Hepatocyte (in vitro differentiated cells): ENCODE measurements at regions not wholly inside any gene's neighbourhood (a gene's known extent, or its start where the extent isn't known, plus 50 kb on each side); places are given as distances from the start of the nearest gene placed in this dataset.

Source experiments
- DNase-seq: peaks from one replicate; pipeline ENCODE4 v3.0.0-alpha.2; 2016; ENCODE audit warnings: low spot score
- H2AFZ ChIP-seq: fragments of 200-600 bp; sonication (generic); 2 replicates; pipeline ENCODE4 v1.6.0; 2016; ENCODE audit warnings: antibody characterized with exemption, mild to moderate bottlenecking
- H3K27ac ChIP-seq: fragments of 200-600 bp; sonication (generic); 2 replicates; pipeline ENCODE4 v1.5.1; 2016; ENCODE audit warnings: mild to moderate bottlenecking
- H3K27me3 ChIP-seq: fragments of 200-600 bp; sonication (generic); 2 replicates; pipeline ENCODE4 v1.6.1; 2016
- H3K36me3 ChIP-seq: fragments of 200-600 bp; sonication (generic); replicated peaks from 2 replicates; pipeline ENCODE4 v1.5.1; 2016; ENCODE audit warnings: low read depth; ENCODE audit not compliant: insufficient read depth
- H3K4me1 ChIP-seq: fragments of 200-600 bp; sonication (generic); 2 replicates; pipeline ENCODE4 v1.5.1; 2016; ENCODE audit warnings: mild to moderate bottlenecking, moderate library complexity; ENCODE audit not compliant: insufficient read depth
- H3K4me2 ChIP-seq: fragments of 200-600 bp; sonication (generic); 2 replicates; pipeline ENCODE4 v1.6.0; 2016
- H3K4me3 ChIP-seq: fragments of 200-600 bp; sonication (generic); 2 replicates; pipeline ENCODE4 v1.5.1; 2016; ENCODE audit warnings: mild to moderate bottlenecking
- H3K79me2 ChIP-seq: fragments of 200-600 bp; sonication (generic); 2 replicates; pipeline ENCODE4 v1.6.0; 2017; ENCODE audit warnings: mild to moderate bottlenecking
- H3K9me2 ChIP-seq: fragments of 200-600 bp; sonication (generic); replicated peaks from 2 replicates; pipeline ENCODE4 v1.6.0; 2017; ENCODE audit warnings: mild to moderate bottlenecking; ENCODE audit not compliant: insufficient read depth
- H3K9me3 ChIP-seq: fragments of 200-600 bp; sonication (generic); 2 replicates; pipeline ENCODE4 v1.5.1; 2016; ENCODE audit warnings: low read depth, mild to moderate bottlenecking
- H4K20me1 ChIP-seq: fragments of 200-600 bp; sonication (generic); 2 replicates; pipeline ENCODE4 v1.6.0; 2016; ENCODE audit warnings: mild to moderate bottlenecking; ENCODE audit not compliant: insufficient read depth, poor library complexity, severe bottlenecking
- CTCF ChIP-seq: fragments of 200-600 bp; sonication (generic); IDR thresholded peaks from 2 replicates; pipeline ENCODE4 v1.5.1; 2016; ENCODE audit warnings: antibody characterized with exemption, mild to moderate bottlenecking; ENCODE audit not compliant: poor library complexity
- EZH2 ChIP-seq: fragments of 200-600 bp; sonication (generic); IDR thresholded peaks from 2 replicates; pipeline ENCODE4 v1.6.1; 2016; ENCODE audit warnings: antibody characterized with exemption, mild to moderate bottlenecking, borderline replicate concordance
- EZH2phosphoT487 ChIP-seq: fragments of 200-600 bp; sonication (generic); IDR thresholded peaks from one replicate; pipeline ENCODE4 v1.6.1; 2018; ENCODE audit warnings: antibody characterized with exemption, mild to moderate bottlenecking, low read depth, moderate library complexity; ENCODE audit not compliant: unreplicated experiment, severe bottlenecking
- WGBS: methylation state at CpG from one replicate; pipeline ENCODE4 v1.1.6; 2016; ENCODE audit warnings: low lambda C conversion rate; ENCODE audit errors: missing lambda C conversion rate; 5-methylcytosine and 5-hydroxymethylcytosine counted together

DNA sequence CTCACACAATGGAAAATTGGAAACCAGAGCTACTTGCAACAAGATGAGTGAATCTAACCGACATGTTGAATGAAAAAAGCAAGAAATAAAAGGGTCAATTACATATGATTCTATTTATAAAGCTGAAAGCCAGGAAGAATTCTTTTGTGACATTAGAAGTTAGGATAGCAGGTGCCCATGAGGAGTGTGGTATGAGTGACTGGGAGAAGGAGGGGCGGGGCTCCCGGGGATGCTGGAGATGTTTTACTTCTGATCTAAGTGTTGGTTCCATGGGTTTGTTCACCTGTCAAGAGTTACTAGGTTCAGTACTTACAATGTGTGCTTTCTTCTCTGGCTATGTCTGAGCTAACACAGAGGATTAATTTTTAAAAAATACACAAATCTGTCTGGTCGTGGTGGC, 60.8 kb downstream of the NSMCE3 start:
- TF ChIP-seq CTCF (no peak), EZH2phosphoT487 (no peak), EZH2 (no peak)
- Histone ChIP-seq H3K79me2 (no peaks in the 10 kb centered on the region), H3K27ac (no peak overlapping the region), H3K9me3 (no peaks in the 10 kb centered on the region), H3K4me3 (no peak overlapping the region), H3K4me1 (no peaks in the 10 kb centered on the region), H2AFZ (no peak overlapping the region), H3K9me2 (no peaks in the 10 kb centered on the region), H3K36me3 (no peaks in the 10 kb centered on the region), H4K20me1 (no peaks in the 10 kb centered on the region), H3K27me3 (no peaks in the 10 kb centered on the region), H3K4me2 (no peak overlapping the region)
- WGBS = 78% methylated on average over 4 of the region's 4 CpGs
- DNase-seq = no peak

DNA sequence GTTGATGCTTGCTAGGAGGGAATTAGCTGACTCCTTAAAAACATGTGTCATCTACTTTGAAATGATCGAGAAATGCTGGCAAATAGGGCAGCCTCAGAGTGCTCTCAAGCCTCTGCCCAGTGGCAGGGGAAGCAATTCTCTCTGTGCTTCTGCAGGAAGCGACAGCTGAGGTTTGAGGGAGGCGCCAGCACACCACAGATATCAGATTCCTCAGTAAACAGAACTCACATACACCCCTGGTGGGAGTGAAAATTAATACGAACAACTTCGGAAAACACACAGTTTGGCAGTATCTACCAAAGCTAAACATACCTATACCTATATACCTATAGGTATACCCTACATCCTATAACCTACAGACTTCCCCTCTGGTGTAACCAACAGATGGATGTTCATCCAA, 61.3 kb downstream of the NSMCE3 start:
- no peak for DNase-seq
- no peak overlapping the region for H3K4me3 ChIP-seq
- H2AFZ ChIP-seq = no peak overlapping the region
- no peaks in the 10 kb centered on the region for H3K36me3 ChIP-seq
- no peak for TF ChIP-seq EZH2phosphoT487
- no peak for TF ChIP-seq EZH2
- no peak for TF ChIP-seq CTCF
- no peaks in the 10 kb centered on the region for H3K27me3 ChIP-seq
- WGBS = 32% methylated on average over 5 of the region's 5 CpGs
- H3K4me2 ChIP-seq = no peak overlapping the region
- no peaks in the 10 kb centered on the region for H3K9me2 ChIP-seq
- no peaks in the 10 kb centered on the region for H3K79me2 ChIP-seq
- H4K20me1 ChIP-seq = no peaks in the 10 kb centered on the region
- H3K27ac ChIP-seq = no peak overlapping the region
- H3K4me1 ChIP-seq = no peaks in the 10 kb centered on the region
- no peaks in the 10 kb centered on the region for H3K9me3 ChIP-seq

DNA sequence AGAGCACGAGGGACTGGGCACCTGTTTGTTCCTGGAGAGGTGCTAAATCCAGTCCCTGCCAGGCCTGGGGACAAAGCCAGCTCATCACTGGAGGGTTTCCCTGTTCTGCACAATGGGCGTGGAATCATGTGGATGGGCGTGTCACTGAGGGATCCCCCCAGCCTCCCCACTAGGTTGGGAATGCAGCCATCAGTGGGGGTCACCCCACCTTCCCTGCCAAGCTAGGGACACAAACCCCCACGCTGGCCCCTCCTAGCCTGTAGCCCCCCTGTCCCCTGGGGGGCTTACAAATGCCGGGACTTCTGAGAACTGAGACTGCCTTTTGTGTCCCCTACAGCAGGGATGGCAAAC, 61.9 kb downstream of the NSMCE3 start:
- DNase-seq = no peak
- Histone ChIP-seq H3K9me3 (no peaks in the 10 kb centered on the region), H3K4me2 (no peak overlapping the region), H4K20me1 (no peaks in the 10 kb centered on the region), H2AFZ (no peak overlapping the region), H3K27me3 (no peaks in the 10 kb centered on the region), H3K27ac (no peak overlapping the region), H3K9me2 (no peaks in the 10 kb centered on the region), H3K79me2 (no peaks in the 10 kb centered on the region), H3K4me3 (no peak overlapping the region), H3K4me1 (no peaks in the 10 kb centered on the region), H3K36me3 (no peaks in the 10 kb centered on the region)
- WGBS = 80% methylated on average over 5 of the region's 5 CpGs
- TF ChIP-seq EZH2phosphoT487 (no peak), CTCF (no peak), EZH2 (no peak)
